ENCODE measurements at regions not wholly inside any gene's neighbourhood (a gene's known extent, or its start where the extent isn't known, plus 50 kb on each side); places are given as distances from the start of the nearest gene placed in this dataset.

GRCh38 chr2:226154610-226155009 lies 645.0 kb downstream of the IRS1 start:
- intact Hi-C loops (cut with DNase I, micrococcal nuclease): no loop called here
- ATAC-seq: no peak

GRCh38 chr2:226153553-226153952 lies 646.1 kb downstream of the IRS1 start:
- no peak for DNase-seq
- intact Hi-C loops (cut with DNase I, micrococcal nuclease): no loop called here
- ATAC-seq: no peak

More at GRCh38 chr2:226154610-226155009, 645.0 kb downstream of the IRS1 start:
- DNase-seq: no peak

- DNase-seq (no peak), ATAC-seq (no peak)
- intact Hi-C loops (cut with DNase I, micrococcal nuclease): no loop called here
Measured at GRCh38 chr2:226151157-226151556, 648.5 kb downstream of the IRS1 start.

GRCh38 chr2:226143091-226143490 lies 656.5 kb downstream of the IRS1 start:
- no peak for ATAC-seq
- no peak for DNase-seq
- intact Hi-C loops (cut with DNase I, micrococcal nuclease): no loop called here

GRCh38 chr2:226142463-226142862 lies 657.2 kb downstream of the IRS1 start:
- ATAC-seq (no peak), DNase-seq (no peak)
- intact Hi-C loops (cut with DNase I, micrococcal nuclease): no loop called here

- DNase-seq (no peak), ATAC-seq (no peak)
- intact Hi-C loops (cut with DNase I, micrococcal nuclease): no loop called here
Measured at GRCh38 chr2:226140594-226140993, 659.0 kb downstream of the IRS1 start.

GRCh38 chr2:226139759-226140158 lies 659.9 kb downstream of the IRS1 start:
- ATAC-seq (no peak), DNase-seq (no peak)
- intact Hi-C loops (cut with DNase I, micrococcal nuclease): no loop called here

- intact Hi-C loops (cut with DNase I, micrococcal nuclease): no loop called here
- ATAC-seq (no peak), DNase-seq (no peak)
Measured at GRCh38 chr2:226137201-226137811, 662.3 kb downstream of the IRS1 start.

- intact Hi-C loops (cut with DNase I, micrococcal nuclease): no loop called here
- ATAC-seq (no peak), DNase-seq (no peak)
Measured at GRCh38 chr2:226136739-226137138, 662.9 kb downstream of the IRS1 start.

GRCh38 chr2:226135861-226136548 lies 663.6 kb downstream of the IRS1 start:
- ATAC-seq: no peak

GRCh38 chr2:226132323-226133215 lies 667.1 kb downstream of the IRS1 start:
- DNase-seq: no peak
- ATAC-seq: no peak
- intact Hi-C loops (cut with DNase I, micrococcal nuclease): no loop called here

More at GRCh38 chr2:226135861-226136548, 663.6 kb downstream of the IRS1 start:
- DNase-seq: no peak
- intact Hi-C loops (cut with DNase I, micrococcal nuclease): no loop called here

- ATAC-seq (no peak), DNase-seq (no peak)
- intact Hi-C loops (cut with DNase I, micrococcal nuclease): no loop called here
Measured at GRCh38 chr2:226131299-226131784, 668.3 kb downstream of the IRS1 start.

- intact Hi-C loops (cut with DNase I, micrococcal nuclease): no loop called here
- no peak for ATAC-seq
- DNase-seq: no peak
Measured at GRCh38 chr2:226130192-226130591, 669.4 kb downstream of the IRS1 start.

GRCh38 chr2:226127682-226128081 lies 671.9 kb downstream of the IRS1 start:
- ATAC-seq (no peak), DNase-seq (no peak)
- intact Hi-C loops (cut with DNase I, micrococcal nuclease): no loop called here

GRCh38 chr2:226126104-226126503 lies 673.5 kb downstream of the IRS1 start:
- ATAC-seq: no peak
- intact Hi-C loops (cut with DNase I, micrococcal nuclease): no loop called here

GRCh38 chr2:226125176-226125883 lies 674.3 kb downstream of the IRS1 start:
- no peak for ATAC-seq
- DNase-seq: no peak
- intact Hi-C loops (cut with DNase I, micrococcal nuclease): no loop called here

More at GRCh38 chr2:226126104-226126503, 673.5 kb downstream of the IRS1 start:
- no peak for DNase-seq

- ATAC-seq (no peak), DNase-seq (no peak)
- intact Hi-C loops (cut with DNase I, micrococcal nuclease): no loop called here
Measured at GRCh38 chr2:226124548-226125011, 675.0 kb downstream of the IRS1 start.

GRCh38 chr2:226123300-226123699 lies 676.3 kb downstream of the IRS1 start:
- DNase-seq (no peak), ATAC-seq (no peak)
- intact Hi-C loops (cut with DNase I, micrococcal nuclease): no loop called here

GRCh38 chr2:226122041-226122440 lies 677.6 kb downstream of the IRS1 start:
- intact Hi-C loops (cut with DNase I, micrococcal nuclease): no loop called here
- ATAC-seq: no peak

More at GRCh38 chr2:226122041-226122440, 677.6 kb downstream of the IRS1 start:
- DNase-seq: no peak

Data from left colon (tissue), 2 donors.